H1 (cell line): ENCODE measurements at regions not wholly inside any gene's neighbourhood (a gene's known extent, or its start where the extent isn't known, plus 50 kb on each side); places are given as distances from the start of the nearest gene placed in this dataset.

Source experiments
- CTCF ChIA-PET: fragments of 300-600 bp; sonication (Branson Sonifier 250); formaldehyde crosslinking; loops from one replicate; lab custom pipeline; 2021; ENCODE audit not compliant: partially characterized antibody; lab: Charles Lee
- POLR2A ChIA-PET: fragments of 300-600 bp; sonication (Branson Sonifier 250); formaldehyde crosslinking; loops from one replicate; lab custom pipeline; 2021; ENCODE audit warnings: inconsistent platforms; ENCODE audit not compliant: partially characterized antibody; lab: Charles Lee
- DNase-seq, 2 experiments: peaks; one replicate each; pipeline versions ENCODE4 v3.0.0 to v3.0.0-alpha.2; 2010 to 2022; ENCODE audit warnings: low spot score in 2 of 2, low read depth in 1 of 2, mixed read lengths in 1 of 2
- FAIRE-seq: peaks from 2 replicates; lab custom pipeline; 2011; peaks lifted over from hg19 to GRCh38; lab: Jason Lieb, UNC
- H2AFZ ChIP-seq: 2 replicates; pipeline ENCODE4 v1.8.1; 2012; ENCODE audit warnings: low read length, inconsistent platforms
- H2AK5ac ChIP-seq: 2 replicates; pipeline ENCODE4 v1.6.1; 2013; ENCODE audit warnings: low read depth, low read length
- H2BK120ac ChIP-seq: replicated peaks from 2 replicates; pipeline ENCODE3; 2013; ENCODE audit warnings: low read depth, low read length, inconsistent platforms
- H2BK12ac ChIP-seq: 2 replicates; pipeline ENCODE4 v1.6.1; 2013; ENCODE audit warnings: low read depth, low read length
- H2BK15ac ChIP-seq: 2 replicates; pipeline ENCODE4 v1.6.1; 2013; ENCODE audit warnings: low read length
- H2BK20ac ChIP-seq: 2 replicates; pipeline ENCODE4 v1.6.1; 2013; ENCODE audit warnings: low read length
- H2BK5ac ChIP-seq: 2 replicates; pipeline ENCODE4 v1.6.1; 2013; ENCODE audit warnings: low read depth, low read length
- H3K14ac ChIP-seq: 2 replicates; pipeline ENCODE4 v1.6.1; 2013; ENCODE audit warnings: inconsistent platforms; ENCODE audit not compliant: insufficient read length
- H3K18ac ChIP-seq: 2 replicates; pipeline ENCODE4 v1.6.1; 2013; ENCODE audit warnings: low read length; ENCODE audit errors: extremely low read depth
- H3K23ac ChIP-seq: 2 replicates; pipeline ENCODE4 v1.6.1; 2013; ENCODE audit warnings: inconsistent platforms; ENCODE audit not compliant: insufficient read length
- H3K23me2 ChIP-seq: 2 replicates; pipeline ENCODE4 v1.6.1; 2013; ENCODE audit warnings: low read depth, low read length
- H3K27ac ChIP-seq: 2 replicates; pipeline ENCODE4 v1.6.1; 2011; ENCODE audit warnings: low read depth, low read length, inconsistent platforms
- H3K27me3 ChIP-seq, 4 experiments: replicated peaks in 1 of 4; 1 replicate in 1 of 4; 2 replicates in 3 of 4; pipeline versions ENCODE4 v1.6.1 to v1.8.1; 2011 to 2013; ENCODE audit warnings: low read length in 3 of 4, mild to moderate bottlenecking in 3 of 4, inconsistent platforms in 2 of 4, mixed read lengths in 2 of 4, moderate library complexity in 1 of 4; ENCODE audit not compliant: control insufficient read depth in 3 of 4, insufficient read depth in 3 of 4; ENCODE audit errors: extremely low read depth in 1 of 4
- H3K36me3 ChIP-seq, 4 experiments: 2 replicates each; pipeline versions ENCODE4 v1.6.1 to v1.8.1; 2011 to 2013; ENCODE audit warnings: mild to moderate bottlenecking in 4 of 4, low read length in 3 of 4, moderate library complexity in 2 of 4, control low read depth in 1 of 4, inconsistent platforms in 1 of 4; ENCODE audit not compliant: insufficient read depth in 4 of 4, control insufficient read depth in 2 of 4
- H3K4ac ChIP-seq: replicated peaks from 2 replicates; pipeline ENCODE3; 2013; ENCODE audit warnings: low read length, low read depth, mixed read lengths, inconsistent platforms; ENCODE audit not compliant: insufficient read length
- H3K4me1 ChIP-seq, 4 experiments: replicated peaks in 1 of 4; 1 replicate in 1 of 4; 2 replicates in 3 of 4; pipeline versions ENCODE4 v1.6.1 to v1.8.1; 2011 to 2013; ENCODE audit warnings: low read length in 3 of 4, inconsistent platforms in 2 of 4, mixed read lengths in 1 of 4; ENCODE audit not compliant: insufficient read depth in 4 of 4, control insufficient read depth in 3 of 4
- H3K4me2 ChIP-seq, 2 experiments: 2 replicates each; pipeline versions ENCODE4 v1.6.1 to v1.8.1; 2011 to 2013; ENCODE audit warnings: low read depth in 2 of 2, low read length in 2 of 2, control low read depth in 1 of 2, inconsistent platforms in 1 of 2, mild to moderate bottlenecking in 1 of 2; ENCODE audit not compliant: insufficient read depth in 1 of 2
- H3K4me3 ChIP-seq, 4 experiments: fragments of 200-600, 300-600 bp in 1 of 4; sonication (generic), shearing (Covaris generic), sonication (Bioruptor Twin) in 1 of 4; 2 replicates each; pipeline versions ENCODE4 v1.5.1 to v1.8.1; 2011 to 2016; ENCODE audit warnings: low read length in 4 of 4, low read depth in 3 of 4, control low read depth in 2 of 4, inconsistent platforms in 2 of 4, mild to moderate bottlenecking in 2 of 4, mixed read lengths in 1 of 4, moderate library complexity in 1 of 4; ENCODE audit not compliant: insufficient read depth in 2 of 4; ENCODE audit errors: extremely low read depth in 1 of 4
- H3K56ac ChIP-seq: replicated peaks from 2 replicates; pipeline ENCODE3; 2013; ENCODE audit warnings: low read depth, mild to moderate bottlenecking, mixed read lengths, low read length, inconsistent platforms; ENCODE audit not compliant: insufficient read length
- H3K79me1 ChIP-seq: 2 replicates; pipeline ENCODE4 v1.6.1; 2013; ENCODE audit warnings: low read depth, low read length, control low read depth
- H3K79me2 ChIP-seq, 2 experiments: 2 replicates each; pipeline versions ENCODE4 v1.6.1 to v1.8.1; 2012 to 2013; ENCODE audit warnings: low read length in 2 of 2, mild to moderate bottlenecking in 2 of 2, inconsistent platforms in 1 of 2; ENCODE audit not compliant: insufficient read depth in 2 of 2, control insufficient read depth in 1 of 2
- H3K9ac ChIP-seq, 4 experiments: replicated peaks in 1 of 4; 1 replicate in 1 of 4; 2 replicates in 3 of 4; pipeline versions ENCODE4 v1.6.1 to v1.8.1; 2011 to 2013; ENCODE audit warnings: low read depth in 3 of 4, low read length in 3 of 4, control low read depth in 2 of 4, mild to moderate bottlenecking in 2 of 4, moderate library complexity in 2 of 4, inconsistent platforms in 1 of 4; ENCODE audit errors: extremely low read depth in 1 of 4
- H3K9me3 ChIP-seq, 2 experiments: 2 replicates each; pipeline versions ENCODE4 v1.6.1 to v1.8.1; 2012 to 2013; ENCODE audit warnings: mild to moderate bottlenecking in 2 of 2, moderate library complexity in 2 of 2, control low read depth in 1 of 2, inconsistent platforms in 1 of 2, low read depth in 1 of 2, low read length in 1 of 2, mixed read lengths in 1 of 2; ENCODE audit not compliant: insufficient read depth in 2 of 2
- H4K20me1 ChIP-seq, 2 experiments: replicated peaks in 1 of 2; 2 replicates each; pipeline versions ENCODE3 to v1.8.1; 2011 to 2013; ENCODE audit warnings: inconsistent platforms in 2 of 2, low read length in 2 of 2, mild to moderate bottlenecking in 1 of 2; ENCODE audit not compliant: insufficient read depth in 2 of 2, control insufficient read depth in 1 of 2
- H4K5ac ChIP-seq: 2 replicates; pipeline ENCODE4 v1.6.1; 2013; ENCODE audit warnings: low read length, low read depth, mixed read lengths, inconsistent platforms; ENCODE audit not compliant: insufficient read length
- H4K8ac ChIP-seq: 2 replicates; pipeline ENCODE4 v1.8.0; 2013; ENCODE audit warnings: mild to moderate bottlenecking, moderate library complexity, low read length, inconsistent platforms; ENCODE audit not compliant: insufficient read depth; ENCODE audit errors: extremely low read depth
- H4K91ac ChIP-seq: replicated peaks from 2 replicates; pipeline ENCODE3; 2013; ENCODE audit warnings: low read length, mixed read lengths, inconsistent platforms; ENCODE audit not compliant: insufficient read length
- CBX8 ChIP-seq: fragments of 300-800, 300-1000 bp; sonication (generic); IDR thresholded peaks from 2 replicates; pipeline ENCODE4 v1.7.1; 2016; ENCODE audit warnings: low read depth, low read length, borderline replicate concordance
- CHD1 ChIP-seq: IDR thresholded peaks from 2 replicates; pipeline ENCODE4 v1.6.1; 2012; ENCODE audit warnings: low read depth, low read length, improper control_type of control experiment
- CREB1 ChIP-seq: IDR thresholded peaks from 2 replicates; pipeline ENCODE4 v1.6.1; 2012; ENCODE audit warnings: inconsistent platforms
- GABPA ChIP-seq: IDR thresholded peaks from 2 replicates; pipeline ENCODE4 v1.6.1; 2011; ENCODE audit warnings: mild to moderate bottlenecking, low read length, moderate library complexity, borderline replicate concordance; ENCODE audit not compliant: insufficient read depth
- HDAC6 ChIP-seq: IDR thresholded peaks from one replicate; pipeline ENCODE4 v1.7.1; 2012; ENCODE audit warnings: low read depth, mild to moderate bottlenecking, inconsistent platforms, low read length, moderate library complexity
- NRF1 ChIP-seq: IDR thresholded peaks from 2 replicates; pipeline ENCODE4 v1.6.1; 2011; ENCODE audit warnings: mild to moderate bottlenecking, low read depth, low read length, improper control_type of control experiment
- PHF8 ChIP-seq: fragments of 200-600 bp; sonication (generic); conservative IDR thresholded peaks from 2 replicates; pipeline ENCODE4 v1.7.1; 2012; ENCODE audit warnings: low read depth, mild to moderate bottlenecking, inconsistent platforms, low read length, moderate library complexity
- POLR2A ChIP-seq, 2 experiments: IDR thresholded peaks; 1 replicate in 1 of 2; 2 replicates in 1 of 2; pipeline ENCODE4 v1.6.1; 2011; ENCODE audit warnings: low read depth in 2 of 2, low read length in 2 of 2, mild to moderate bottlenecking in 2 of 2; ENCODE audit errors: control extremely low read depth in 1 of 2
- POU5F1 ChIP-seq: IDR thresholded peaks from 2 replicates; pipeline ENCODE4 v1.6.1; 2011; ENCODE audit warnings: low read depth, mild to moderate bottlenecking, low read length, moderate library complexity
- RNF2 ChIP-seq: fragments of 200-900, 300-1000 bp; sonication (generic); IDR thresholded peaks from 2 replicates; pipeline ENCODE4 v1.7.1; 2016; ENCODE audit warnings: borderline replicate concordance, low read depth, mild to moderate bottlenecking, antibody characterized with exemption, low read length; ENCODE audit not compliant: poor library complexity, severe bottlenecking; ENCODE audit errors: missing control alignments
- SP4 ChIP-seq: IDR thresholded peaks from 2 replicates; pipeline ENCODE4 v1.6.1; 2012; ENCODE audit warnings: low read length, inconsistent platforms
- TAF7 ChIP-seq: optimal IDR thresholded peaks from 2 replicates; pipeline ENCODE3; 2011; ENCODE audit warnings: low read depth, mild to moderate bottlenecking, inconsistent platforms, low read length, moderate library complexity, borderline replicate concordance
- WGBS, 2 experiments: shearing (Covaris generic) in 1 of 2; methylation state at CpG; one replicate each; pipeline versions ENCODE4 v1.1.6 to v1.1.7; 2013 to 2015; ENCODE audit warnings: low lambda C conversion rate in 2 of 2, mixed read lengths in 2 of 2, inconsistent platforms in 1 of 2, low coverage in 1 of 2, missing lambda C conversion rate in 1 of 2; ENCODE audit not compliant: insufficient replicate concordance in 2 of 2, insufficient coverage in 1 of 2, insufficient read length in 1 of 2; ENCODE audit errors: extremely low coverage in 1 of 2, missing lambda C conversion rate in 1 of 2; 5-methylcytosine and 5-hydroxymethylcytosine counted together
- TF ChIP-seq, protein P1 (sequence below), 3 experiments: IDR thresholded peaks; 1 replicate in 2 of 3; 2 replicates in 1 of 3; pipeline versions ENCODE4 v1.5.1 to v1.6.1; 2011; ENCODE audit warnings: low read length in 3 of 3, mild to moderate bottlenecking in 3 of 3, inconsistent platforms in 2 of 3, low read depth in 1 of 3, moderate library complexity in 1 of 3; ENCODE audit not compliant: insufficient read depth in 1 of 3; ENCODE audit errors: control extremely low read depth in 1 of 3

DNA sequence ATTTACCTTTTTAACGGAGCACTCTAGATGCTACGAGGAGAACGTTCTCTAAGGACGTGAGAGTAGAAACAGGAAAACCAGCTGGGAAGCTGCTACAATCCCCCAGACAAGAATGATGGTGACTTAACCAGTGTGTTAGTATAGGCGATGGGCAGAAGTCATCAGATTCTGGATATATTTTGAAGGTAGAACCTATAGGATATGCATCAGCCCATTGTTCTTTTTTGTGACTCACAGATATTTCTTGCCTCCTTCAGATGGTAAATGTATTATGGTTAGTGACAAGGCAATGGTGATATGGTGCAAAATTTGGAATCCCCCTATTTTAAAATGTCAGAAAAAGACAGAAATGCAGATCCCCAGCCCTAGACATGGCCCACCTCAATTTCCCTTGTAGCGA, 258.2 kb downstream of the PHLDA1 start:
- no peaks in the 10 kb centered on the region for H3K23me2 ChIP-seq
- no peak overlapping the region for H3K9ac ChIP-seq
- H3K79me1 ChIP-seq: no peaks in the 10 kb centered on the region
- no peak overlapping the region for H3K23ac ChIP-seq
- H4K5ac ChIP-seq: no peak overlapping the region
- no peak overlapping the region for H2AFZ ChIP-seq
- no peak for FAIRE-seq
- ChIA-PET CTCF (no interaction called here), POLR2A (no interaction called here)
- no peak overlapping the region for H3K4me2 ChIP-seq
- no peak overlapping the region for H3K18ac ChIP-seq
- no peak overlapping the region for H2BK120ac ChIP-seq
- no peak overlapping the region for H3K4ac ChIP-seq
- H4K8ac ChIP-seq: no peak overlapping the region
- no peak for DNase-seq
- no peak overlapping the region for H4K91ac ChIP-seq
- H3K27ac ChIP-seq: no peak overlapping the region
- H3K9me3 ChIP-seq: no peaks in the 10 kb centered on the region
- no peak overlapping the region for H3K56ac ChIP-seq
- no peak overlapping the region for H2AK5ac ChIP-seq
- H4K20me1 ChIP-seq: no peaks in the 10 kb centered on the region
- no peak overlapping the region for H3K4me3 ChIP-seq
- no peaks in the 10 kb centered on the region for H3K36me3 ChIP-seq
- no peak overlapping the region for H2BK12ac ChIP-seq
- 95% methylated on average over 6 of the region's 6 CpGs; no CpG with 5 or more reads in 1 of the 2 experiments for WGBS, 2 experiments
- H2BK20ac ChIP-seq: no peak overlapping the region
- no peak overlapping the region for H3K14ac ChIP-seq
- peaks cover 0 to 5% (median 2%) of the 10 kb centered on the region in 4 experiments; a peak in 2 of 7 replicates for H3K4me1 ChIP-seq
- H2BK15ac ChIP-seq: no peak overlapping the region
- no peaks in the 10 kb centered on the region for H3K79me2 ChIP-seq
- no peak overlapping the region for H2BK5ac ChIP-seq
- no peaks in the 10 kb centered on the region for H3K27me3 ChIP-seq
- TF ChIP-seq TAF7 (no peak), CHD1 (no peak), GABPA (no peak), CBX8 (no peak), PHF8 (no peak), RNF2 (no peak), POU5F1 (no peak), NRF1 (no peak), POLR2A (IDR thresholded peaks at IDR 0.05; ENCODE audit: control extremely low read depth in 1 of 2, low read depth in 2 of 2, low read length in 2 of 2) (no peak), HDAC6 (no peak), SP4 (no peak), CREB1 (no peak)
- TF ChIP-seq, protein P1, sequence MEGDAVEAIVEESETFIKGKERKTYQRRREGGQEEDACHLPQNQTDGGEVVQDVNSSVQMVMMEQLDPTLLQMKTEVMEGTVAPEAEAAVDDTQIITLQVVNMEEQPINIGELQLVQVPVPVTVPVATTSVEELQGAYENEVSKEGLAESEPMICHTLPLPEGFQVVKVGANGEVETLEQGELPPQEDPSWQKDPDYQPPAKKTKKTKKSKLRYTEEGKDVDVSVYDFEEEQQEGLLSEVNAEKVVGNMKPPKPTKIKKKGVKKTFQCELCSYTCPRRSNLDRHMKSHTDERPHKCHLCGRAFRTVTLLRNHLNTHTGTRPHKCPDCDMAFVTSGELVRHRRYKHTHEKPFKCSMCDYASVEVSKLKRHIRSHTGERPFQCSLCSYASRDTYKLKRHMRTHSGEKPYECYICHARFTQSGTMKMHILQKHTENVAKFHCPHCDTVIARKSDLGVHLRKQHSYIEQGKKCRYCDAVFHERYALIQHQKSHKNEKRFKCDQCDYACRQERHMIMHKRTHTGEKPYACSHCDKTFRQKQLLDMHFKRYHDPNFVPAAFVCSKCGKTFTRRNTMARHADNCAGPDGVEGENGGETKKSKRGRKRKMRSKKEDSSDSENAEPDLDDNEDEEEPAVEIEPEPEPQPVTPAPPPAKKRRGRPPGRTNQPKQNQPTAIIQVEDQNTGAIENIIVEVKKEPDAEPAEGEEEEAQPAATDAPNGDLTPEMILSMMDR (IDR thresholded peaks at IDR 0.05; ENCODE audit: control extremely low read depth in 1 of 3, insufficient read depth in 1 of 3, low read depth in 1 of 3, low read length in 3 of 3): no peak
